ENCODE measurements at regions not wholly inside any gene's neighbourhood (a gene's known extent, or its start where the extent isn't known, plus 50 kb on each side); places are given as distances from the start of the nearest gene placed in this dataset.

DNA sequence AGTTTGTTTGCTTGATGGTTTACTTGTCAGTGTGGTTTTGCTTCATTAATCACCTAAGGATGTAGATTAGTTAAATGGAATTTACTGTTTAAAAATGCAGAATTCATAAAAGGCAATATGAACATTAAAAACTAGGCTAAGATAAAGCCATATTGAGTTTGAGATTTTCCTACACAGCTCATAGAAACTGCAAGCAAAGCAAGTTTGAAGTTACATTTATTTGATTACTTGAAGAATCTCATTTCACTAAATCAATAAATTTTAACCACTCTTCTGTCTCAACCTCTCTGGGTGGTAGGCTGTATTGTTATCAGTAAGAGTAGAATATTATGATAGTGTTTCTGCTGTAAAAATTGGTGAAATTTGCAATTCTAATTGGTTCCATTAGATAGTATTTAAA, 1180.7 kb upstream of the SLC10A2 start:
- H3K4me3 ChIP-seq, result no peak overlapping the region
- Mint-ChIP-seq H3K4me1 (peaks cover 5% of the 10 kb centered on the region), H3K27me3 (ENCODE audit: insufficient read depth, low read depth, poor library complexity) (no peaks in the 10 kb centered on the region), H3K4me3 (no peak overlapping the region), H3K36me3 (ENCODE audit: low read depth) (no peaks in the 10 kb centered on the region), H3K9me3 (no peaks in the 10 kb centered on the region; the same call in 2 of the 3 replicates), H3K27ac (no peak overlapping the region)
- no peak overlapping the region for H3K4me2 ChIP-seq
- no peaks in the 10 kb centered on the region for H3K36me3 ChIP-seq (ENCODE audit: insufficient read depth)
- DNase-seq (ENCODE audit: low spot score) (no peak), ATAC-seq (no peak)
- TF ChIP-seq EZH2 (IDR thresholded peaks at IDR 0.05; ENCODE audit: low read depth, unreplicated experiment) (no peak), STAT1 (IDR thresholded peaks at IDR 0.05; ENCODE audit: unreplicated experiment) (no peak), ZNF331 (CRISPR knock-in tag; IDR thresholded peaks at IDR 0.05; ENCODE audit: low read depth) (no peak), POLR2AphosphoS5 (IDR thresholded peaks at IDR 0.05; ENCODE audit: low read depth) (no peak), ZNF114 (CRISPR knock-in tag; IDR thresholded peaks at IDR 0.05) (no peak), NANOG (IDR thresholded peaks at IDR 0.05; ENCODE audit: borderline replicate concordance) (no peak), EZH2phosphoT487 (IDR thresholded peaks at IDR 0.05; ENCODE audit: unreplicated experiment) (no peak), CREB1 (CRISPR knock-in tag; IDR thresholded peaks at IDR 0.05; ENCODE audit: low read depth) (no peak), JUNB (IDR thresholded peaks at IDR 0.05; ENCODE audit: unreplicated experiment) (no peak)
- TF ChIP-seq, protein P1, sequence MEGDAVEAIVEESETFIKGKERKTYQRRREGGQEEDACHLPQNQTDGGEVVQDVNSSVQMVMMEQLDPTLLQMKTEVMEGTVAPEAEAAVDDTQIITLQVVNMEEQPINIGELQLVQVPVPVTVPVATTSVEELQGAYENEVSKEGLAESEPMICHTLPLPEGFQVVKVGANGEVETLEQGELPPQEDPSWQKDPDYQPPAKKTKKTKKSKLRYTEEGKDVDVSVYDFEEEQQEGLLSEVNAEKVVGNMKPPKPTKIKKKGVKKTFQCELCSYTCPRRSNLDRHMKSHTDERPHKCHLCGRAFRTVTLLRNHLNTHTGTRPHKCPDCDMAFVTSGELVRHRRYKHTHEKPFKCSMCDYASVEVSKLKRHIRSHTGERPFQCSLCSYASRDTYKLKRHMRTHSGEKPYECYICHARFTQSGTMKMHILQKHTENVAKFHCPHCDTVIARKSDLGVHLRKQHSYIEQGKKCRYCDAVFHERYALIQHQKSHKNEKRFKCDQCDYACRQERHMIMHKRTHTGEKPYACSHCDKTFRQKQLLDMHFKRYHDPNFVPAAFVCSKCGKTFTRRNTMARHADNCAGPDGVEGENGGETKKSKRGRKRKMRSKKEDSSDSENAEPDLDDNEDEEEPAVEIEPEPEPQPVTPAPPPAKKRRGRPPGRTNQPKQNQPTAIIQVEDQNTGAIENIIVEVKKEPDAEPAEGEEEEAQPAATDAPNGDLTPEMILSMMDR (conservative IDR thresholded peaks at IDR 0.05; ENCODE audit: low read depth in 2 of 2), result no peak
- TF ChIP-seq, protein P2, sequence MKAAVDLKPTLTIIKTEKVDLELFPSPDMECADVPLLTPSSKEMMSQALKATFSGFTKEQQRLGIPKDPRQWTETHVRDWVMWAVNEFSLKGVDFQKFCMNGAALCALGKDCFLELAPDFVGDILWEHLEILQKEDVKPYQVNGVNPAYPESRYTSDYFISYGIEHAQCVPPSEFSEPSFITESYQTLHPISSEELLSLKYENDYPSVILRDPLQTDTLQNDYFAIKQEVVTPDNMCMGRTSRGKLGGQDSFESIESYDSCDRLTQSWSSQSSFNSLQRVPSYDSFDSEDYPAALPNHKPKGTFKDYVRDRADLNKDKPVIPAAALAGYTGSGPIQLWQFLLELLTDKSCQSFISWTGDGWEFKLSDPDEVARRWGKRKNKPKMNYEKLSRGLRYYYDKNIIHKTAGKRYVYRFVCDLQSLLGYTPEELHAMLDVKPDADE (IDR thresholded peaks at IDR 0.05), result no peak
- TF ChIP-seq, protein P3, sequence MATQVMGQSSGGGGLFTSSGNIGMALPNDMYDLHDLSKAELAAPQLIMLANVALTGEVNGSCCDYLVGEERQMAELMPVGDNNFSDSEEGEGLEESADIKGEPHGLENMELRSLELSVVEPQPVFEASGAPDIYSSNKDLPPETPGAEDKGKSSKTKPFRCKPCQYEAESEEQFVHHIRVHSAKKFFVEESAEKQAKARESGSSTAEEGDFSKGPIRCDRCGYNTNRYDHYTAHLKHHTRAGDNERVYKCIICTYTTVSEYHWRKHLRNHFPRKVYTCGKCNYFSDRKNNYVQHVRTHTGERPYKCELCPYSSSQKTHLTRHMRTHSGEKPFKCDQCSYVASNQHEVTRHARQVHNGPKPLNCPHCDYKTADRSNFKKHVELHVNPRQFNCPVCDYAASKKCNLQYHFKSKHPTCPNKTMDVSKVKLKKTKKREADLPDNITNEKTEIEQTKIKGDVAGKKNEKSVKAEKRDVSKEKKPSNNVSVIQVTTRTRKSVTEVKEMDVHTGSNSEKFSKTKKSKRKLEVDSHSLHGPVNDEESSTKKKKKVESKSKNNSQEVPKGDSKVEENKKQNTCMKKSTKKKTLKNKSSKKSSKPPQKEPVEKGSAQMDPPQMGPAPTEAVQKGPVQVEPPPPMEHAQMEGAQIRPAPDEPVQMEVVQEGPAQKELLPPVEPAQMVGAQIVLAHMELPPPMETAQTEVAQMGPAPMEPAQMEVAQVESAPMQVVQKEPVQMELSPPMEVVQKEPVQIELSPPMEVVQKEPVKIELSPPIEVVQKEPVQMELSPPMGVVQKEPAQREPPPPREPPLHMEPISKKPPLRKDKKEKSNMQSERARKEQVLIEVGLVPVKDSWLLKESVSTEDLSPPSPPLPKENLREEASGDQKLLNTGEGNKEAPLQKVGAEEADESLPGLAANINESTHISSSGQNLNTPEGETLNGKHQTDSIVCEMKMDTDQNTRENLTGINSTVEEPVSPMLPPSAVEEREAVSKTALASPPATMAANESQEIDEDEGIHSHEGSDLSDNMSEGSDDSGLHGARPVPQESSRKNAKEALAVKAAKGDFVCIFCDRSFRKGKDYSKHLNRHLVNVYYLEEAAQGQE (IDR thresholded peaks at IDR 0.05; ENCODE audit: unreplicated experiment), result no peak
- TF ChIP-seq, protein P4, sequence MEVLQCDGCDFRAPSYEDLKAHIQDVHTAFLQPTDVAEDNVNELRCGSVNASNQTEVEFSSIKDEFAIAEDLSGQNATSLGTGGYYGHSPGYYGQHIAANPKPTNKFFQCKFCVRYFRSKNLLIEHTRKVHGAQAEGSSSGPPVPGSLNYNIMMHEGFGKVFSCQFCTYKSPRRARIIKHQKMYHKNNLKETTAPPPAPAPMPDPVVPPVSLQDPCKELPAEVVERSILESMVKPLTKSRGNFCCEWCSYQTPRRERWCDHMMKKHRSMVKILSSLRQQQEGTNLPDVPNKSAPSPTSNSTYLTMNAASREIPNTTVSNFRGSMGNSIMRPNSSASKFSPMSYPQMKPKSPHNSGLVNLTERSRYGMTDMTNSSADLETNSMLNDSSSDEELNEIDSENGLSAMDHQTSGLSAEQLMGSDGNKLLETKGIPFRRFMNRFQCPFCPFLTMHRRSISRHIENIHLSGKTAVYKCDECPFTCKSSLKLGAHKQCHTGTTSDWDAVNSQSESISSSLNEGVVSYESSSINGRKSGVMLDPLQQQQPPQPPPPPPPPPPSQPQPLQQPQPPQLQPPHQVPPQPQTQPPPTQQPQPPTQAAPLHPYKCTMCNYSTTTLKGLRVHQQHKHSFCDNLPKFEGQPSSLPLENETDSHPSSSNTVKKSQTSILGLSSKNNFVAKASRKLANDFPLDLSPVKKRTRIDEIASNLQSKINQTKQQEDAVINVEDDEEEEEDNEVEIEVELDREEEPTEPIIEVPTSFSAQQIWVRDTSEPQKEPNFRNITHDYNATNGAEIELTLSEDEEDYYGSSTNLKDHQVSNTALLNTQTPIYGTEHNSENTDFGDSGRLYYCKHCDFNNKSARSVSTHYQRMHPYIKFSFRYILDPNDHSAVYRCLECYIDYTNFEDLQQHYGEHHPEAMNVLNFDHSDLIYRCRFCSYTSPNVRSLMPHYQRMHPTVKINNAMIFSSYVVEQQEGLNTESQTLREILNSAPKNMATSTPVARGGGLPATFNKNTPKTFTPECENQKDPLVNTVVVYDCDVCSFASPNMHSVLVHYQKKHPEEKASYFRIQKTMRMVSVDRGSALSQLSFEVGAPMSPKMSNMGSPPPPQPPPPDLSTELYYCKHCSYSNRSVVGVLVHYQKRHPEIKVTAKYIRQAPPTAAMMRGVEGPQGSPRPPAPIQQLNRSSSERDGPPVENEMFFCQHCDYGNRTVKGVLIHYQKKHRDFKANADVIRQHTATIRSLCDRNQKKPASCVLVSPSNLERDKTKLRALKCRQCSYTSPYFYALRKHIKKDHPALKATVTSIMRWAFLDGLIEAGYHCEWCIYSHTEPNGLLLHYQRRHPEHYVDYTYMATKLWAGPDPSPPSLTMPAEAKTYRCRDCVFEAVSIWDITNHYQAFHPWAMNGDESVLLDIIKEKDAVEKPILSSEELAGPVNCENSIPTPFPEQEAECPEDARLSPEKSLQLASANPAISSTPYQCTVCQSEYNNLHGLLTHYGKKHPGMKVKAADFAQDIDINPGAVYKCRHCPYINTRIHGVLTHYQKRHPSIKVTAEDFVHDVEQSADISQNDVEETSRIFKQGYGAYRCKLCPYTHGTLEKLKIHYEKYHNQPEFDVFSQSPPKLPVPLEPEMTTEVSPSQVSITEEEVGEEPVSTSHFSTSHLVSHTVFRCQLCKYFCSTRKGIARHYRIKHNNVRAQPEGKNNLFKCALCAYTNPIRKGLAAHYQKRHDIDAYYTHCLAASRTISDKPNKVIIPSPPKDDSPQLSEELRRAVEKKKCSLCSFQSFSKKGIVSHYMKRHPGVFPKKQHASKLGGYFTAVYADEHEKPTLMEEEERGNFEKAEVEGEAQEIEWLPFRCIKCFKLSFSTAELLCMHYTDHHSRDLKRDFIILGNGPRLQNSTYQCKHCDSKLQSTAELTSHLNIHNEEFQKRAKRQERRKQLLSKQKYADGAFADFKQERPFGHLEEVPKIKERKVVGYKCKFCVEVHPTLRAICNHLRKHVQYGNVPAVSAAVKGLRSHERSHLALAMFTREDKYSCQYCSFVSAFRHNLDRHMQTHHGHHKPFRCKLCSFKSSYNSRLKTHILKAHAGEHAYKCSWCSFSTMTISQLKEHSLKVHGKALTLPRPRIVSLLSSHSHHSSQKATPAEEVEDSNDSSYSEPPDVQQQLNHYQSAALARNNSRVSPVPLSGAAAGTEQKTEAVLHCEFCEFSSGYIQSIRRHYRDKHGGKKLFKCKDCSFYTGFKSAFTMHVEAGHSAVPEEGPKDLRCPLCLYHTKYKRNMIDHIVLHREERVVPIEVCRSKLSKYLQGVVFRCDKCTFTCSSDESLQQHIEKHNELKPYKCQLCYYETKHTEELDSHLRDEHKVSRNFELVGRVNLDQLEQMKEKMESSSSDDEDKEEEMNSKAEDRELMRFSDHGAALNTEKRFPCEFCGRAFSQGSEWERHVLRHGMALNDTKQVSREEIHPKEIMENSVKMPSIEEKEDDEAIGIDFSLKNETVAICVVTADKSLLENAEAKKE (CRISPR knock-in tag; IDR thresholded peaks at IDR 0.05), result no peak
- H3K9me2 ChIP-seq (ENCODE audit: insufficient read depth), result no peaks in the 10 kb centered on the region
- no peaks in the 10 kb centered on the region for H3K79me2 ChIP-seq (replicated peaks; ENCODE audit: insufficient read depth)
- peaks cover 3% of the 10 kb centered on the region for H3K4me1 ChIP-seq (ENCODE audit: insufficient read depth)
- no peaks in the 10 kb centered on the region for H4K20me1 ChIP-seq (replicated peaks; ENCODE audit: insufficient read depth)
- no peak overlapping the region for H2AFZ ChIP-seq
- no peak overlapping the region for H3K27ac ChIP-seq (ENCODE audit: low read depth)
- no peaks in the 10 kb centered on the region for H3F3A ChIP-seq (replicated peaks; ENCODE audit: low read depth)
- no peaks in the 10 kb centered on the region for H3K27me3 ChIP-seq (ENCODE audit: insufficient read depth)

Measured in GM23338 (cell line).